ENCODE measurements at regions not wholly inside any gene's neighbourhood (a gene's known extent, or its start where the extent isn't known, plus 50 kb on each side); places are given as distances from the start of the nearest gene placed in this dataset.

GRCh38 chr4:96598465-96598864 is 758.6 kb downstream of the PDHA2 start:
- TF ChIP-seq CTCF (IDR thresholded peaks at IDR 0.05) (no peak), POLR2A (IDR thresholded peaks at IDR 0.05) (no peak)
